MCF 10A (cell line): ENCODE measurements at regions not wholly inside any gene's neighbourhood (a gene's known extent, or its start where the extent isn't known, plus 50 kb on each side); places are given as distances from the start of the nearest gene placed in this dataset.

Source experiments
- BruUV-seq: library from RNA; stranded (reverse); fragments of 400-500 nt; replicated peaks from 2 replicates; lab custom pipeline; 2021; lab: Mats Ljungman, UMichigan
- CTCF ChIA-PET: fragments of 300-600 bp; sonication (Branson Sonifier 250); formaldehyde crosslinking; extraction: SDS; loops from one replicate; lab custom pipeline; 2021; ENCODE audit warnings: antibody characterized with exemption, inconsistent platforms; lab: Yijun Ruan, JAX
- POLR2A ChIA-PET: fragments of 300-600, 350-650 bp; sonication (Branson Sonifier 250); formaldehyde crosslinking; extraction: SDS; loops from one replicate; lab custom pipeline; 2020; ENCODE audit warnings: antibody characterized with exemption, inconsistent platforms; lab: Yijun Ruan, JAX
- DNase-seq: peaks from one replicate; pipeline ENCODE4 v3.0.0-alpha.2; 2018; ENCODE audit not compliant: unreplicated experiment
- H3K27ac Mint-ChIP-seq: one replicate; pipeline ENCODE4 v1.8.0; 2022; ENCODE audit warnings: mild to moderate bottlenecking, low read depth, mixed read lengths; ENCODE audit not compliant: unreplicated experiment
- H3K27me3 Mint-ChIP-seq: one replicate; pipeline ENCODE4 v1.8.0; 2022; ENCODE audit warnings: mixed read lengths; ENCODE audit not compliant: insufficient read depth, unreplicated experiment
- H3K36me3 Mint-ChIP-seq: one replicate; pipeline ENCODE4 v1.8.0; 2022; ENCODE audit warnings: mild to moderate bottlenecking, moderate library complexity, mixed read lengths; ENCODE audit not compliant: insufficient read depth, unreplicated experiment
- H3K4me1 Mint-ChIP-seq: one replicate; pipeline ENCODE4 v1.8.0; 2022; ENCODE audit warnings: mixed read lengths; ENCODE audit not compliant: insufficient read depth, unreplicated experiment
- H3K4me3 Mint-ChIP-seq: one replicate; pipeline ENCODE4 v1.8.0; 2022; ENCODE audit warnings: mild to moderate bottlenecking, moderate library complexity, mixed read lengths; ENCODE audit not compliant: unreplicated experiment
- H3K9me3 Mint-ChIP-seq: one replicate; pipeline ENCODE4 v1.8.0; 2022; ENCODE audit warnings: mixed read lengths; ENCODE audit not compliant: unreplicated experiment
- CTCF ChIP-seq: fragments of 200-600 bp; IDR thresholded peaks from one replicate; pipeline ENCODE4 v1.8.0; 2022; ENCODE audit warnings: antibody characterized with exemption, mild to moderate bottlenecking; ENCODE audit not compliant: unreplicated experiment
- intact Hi-C: fragments of 100-400 bp; cut with micrococcal nuclease; formaldehyde crosslinking; loops from 2 replicates; pipeline ENCODE4 v1.14.1; 2022

GRCh38 chr11:19404787-19405186, 164.0 kb upstream of the E2F8 start:
- Mint-ChIP-seq H3K27ac (no peak overlapping the region), H3K9me3 (no peaks in the 10 kb centered on the region), H3K27me3 (peaks cover 2% of the 10 kb centered on the region), H3K36me3 (no peaks in the 10 kb centered on the region), H3K4me1 (no peaks in the 10 kb centered on the region), H3K4me3 (no peak overlapping the region)
- ChIA-PET CTCF (no interaction called here), POLR2A (no interaction called here)
- intact Hi-C loops = no loop called here
- TF ChIP-seq CTCF = no peak
- no peak for DNase-seq
- BruUV-seq = no TSS peak

- ChIA-PET POLR2A (no interaction called here), CTCF (no interaction called here)
- intact Hi-C loops = no loop called here
- DNase-seq = no peak
- Mint-ChIP-seq H3K4me3 (no peak overlapping the region), H3K27me3 (no peaks in the 10 kb centered on the region), H3K4me1 (no peaks in the 10 kb centered on the region), H3K36me3 (no peaks in the 10 kb centered on the region), H3K27ac (no peak overlapping the region), H3K9me3 (no peaks in the 10 kb centered on the region)
- BruUV-seq = no TSS peak
- no peak for TF ChIP-seq CTCF
Observed at GRCh38 chr11:19403196-19403895, 162.6 kb upstream of the E2F8 start.

- no peak overlapping the region for H3K27ac Mint-ChIP-seq
- H3K9me3 Mint-ChIP-seq = no peaks in the 10 kb centered on the region
- no peak for TF ChIP-seq CTCF
- ChIA-PET POLR2A (no interaction called here), CTCF (interaction anchor here (0.7 kb wide), 1 partner anchor 94 kb away, joined by 3 read pairs; no protein-coding TSS in a partner anchor)
- DNase-seq = no peak
- H3K4me1 Mint-ChIP-seq = no peaks in the 10 kb centered on the region
- intact Hi-C loops = no loop called here
- H3K27me3 Mint-ChIP-seq = no peaks in the 10 kb centered on the region
- H3K36me3 Mint-ChIP-seq = no peaks in the 10 kb centered on the region
- no peak overlapping the region for H3K4me3 Mint-ChIP-seq
- no TSS peak for BruUV-seq
Observed at GRCh38 chr11:19400296-19400695, 159.6 kb upstream of the E2F8 start.

- DNase-seq = peak; percentile 58
- no peak overlapping the region for H3K4me3 Mint-ChIP-seq
- TF ChIP-seq CTCF = no peak
Observed at GRCh38 chr11:19398772-19399527, 158.2 kb upstream of the E2F8 start.

More at GRCh38 chr11:19398772-19399527, 158.2 kb upstream of the E2F8 start:
- ChIA-PET CTCF (no interaction called here), POLR2A (interaction anchor here (0.8 to 1.7 kb wide), 2 partner anchors 13 to 15 kb away, joined by 4 read pairs; no protein-coding TSS in a partner anchor)
- no peaks in the 10 kb centered on the region for H3K27me3 Mint-ChIP-seq
- BruUV-seq = no TSS peak
- H3K27ac Mint-ChIP-seq = no peak overlapping the region
- no peaks in the 10 kb centered on the region for H3K36me3 Mint-ChIP-seq
- intact Hi-C loops = no loop called here
- no peaks in the 10 kb centered on the region for H3K9me3 Mint-ChIP-seq
- no peaks in the 10 kb centered on the region for H3K4me1 Mint-ChIP-seq
